Caki2 (cell line): ENCODE measurements at regions not wholly inside any gene's neighbourhood (a gene's known extent, or its start where the extent isn't known, plus 50 kb on each side); places are given as distances from the start of the nearest gene placed in this dataset.

ENCODE experiments used
- DNase-seq: peaks from one replicate; pipeline ENCODE4 v3.0.0-alpha.2; 2015; ENCODE audit warnings: low read depth
- in situ Hi-C: cut with HindIII; loops from 2 replicates; pipeline ENCODE4 v1.10.0; 2016; ENCODE audit warnings: low sequenced_read_pairs, low pct_unique_long_range_greater_than_20kb, mixed read lengths

GRCh38 chr4:136768925-136769275, 763.4 kb downstream of the PCDH18 start:
- in situ Hi-C loops: no loop called here
- DNase-seq: no peak

- DNase-seq: no peak
- in situ Hi-C loops: no loop called here
These were observed 763.9 kb downstream of the PCDH18 start for GRCh38 chr4:136768213-136768924.

GRCh38 chr4:136763919-136764318, 768.4 kb downstream of the PCDH18 start:
- in situ Hi-C loops: no loop called here
- DNase-seq: no peak

GRCh38 chr4:136755531-136755916, 776.8 kb downstream of the PCDH18 start:
- in situ Hi-C loops: no loop called here
- no peak for DNase-seq

- in situ Hi-C loops: no loop called here
- no peak for DNase-seq
These were observed 777.3 kb downstream of the PCDH18 start for GRCh38 chr4:136754810-136755530.

GRCh38 chr4:136751556-136751955, 780.7 kb downstream of the PCDH18 start:
- DNase-seq: no peak
- in situ Hi-C loops: no loop called here

GRCh38 chr4:136750897-136751296, 781.4 kb downstream of the PCDH18 start:
- no peak for DNase-seq
- in situ Hi-C loops: no loop called here

GRCh38 chr4:136749989-136750388, 782.3 kb downstream of the PCDH18 start:
- DNase-seq: no peak
- in situ Hi-C loops: no loop called here

GRCh38 chr4:136748773-136749172, 783.5 kb downstream of the PCDH18 start:
- DNase-seq: no peak
- in situ Hi-C loops: no loop called here

- no peak for DNase-seq
- in situ Hi-C loops: no loop called here
These were observed 784.1 kb downstream of the PCDH18 start for GRCh38 chr4:136748165-136748564.

GRCh38 chr4:136743238-136743637, 789.1 kb downstream of the PCDH18 start:
- DNase-seq: no peak
- in situ Hi-C loops: no loop called here

GRCh38 chr4:136742333-136742732, 790.0 kb downstream of the PCDH18 start:
- in situ Hi-C loops: no loop called here
- peak; percentile 2 for DNase-seq

GRCh38 chr4:136741468-136741867, 790.8 kb downstream of the PCDH18 start:
- DNase-seq: peak; percentile 4

GRCh38 chr4:136740326-136740725, 792.0 kb downstream of the PCDH18 start:
- in situ Hi-C loops: no loop called here
- DNase-seq: no peak

More at GRCh38 chr4:136741468-136741867, 790.8 kb downstream of the PCDH18 start:
- in situ Hi-C loops: no loop called here

GRCh38 chr4:136737066-136737465, 795.2 kb downstream of the PCDH18 start:
- no peak for DNase-seq
- in situ Hi-C loops: no loop called here

- no peak for DNase-seq
- in situ Hi-C loops: no loop called here
These were observed 801.3 kb downstream of the PCDH18 start for GRCh38 chr4:136731025-136731424.

- in situ Hi-C loops: no loop called here
These were observed 806.8 kb downstream of the PCDH18 start for GRCh38 chr4:136725286-136726081.

GRCh38 chr4:136713140-136713539, 819.2 kb downstream of the PCDH18 start:
- in situ Hi-C loops: no loop called here
- no peak for DNase-seq

More at GRCh38 chr4:136725286-136726081, 806.8 kb downstream of the PCDH18 start:
- no peak for DNase-seq

- no peak for DNase-seq
- in situ Hi-C loops: no loop called here
These were observed 822.4 kb downstream of the PCDH18 start for GRCh38 chr4:136709897-136710296.
